ENCODE measurements at regions not wholly inside any gene's neighbourhood (a gene's known extent, or its start where the extent isn't known, plus 50 kb on each side); places are given as distances from the start of the nearest gene placed in this dataset.

DNA sequence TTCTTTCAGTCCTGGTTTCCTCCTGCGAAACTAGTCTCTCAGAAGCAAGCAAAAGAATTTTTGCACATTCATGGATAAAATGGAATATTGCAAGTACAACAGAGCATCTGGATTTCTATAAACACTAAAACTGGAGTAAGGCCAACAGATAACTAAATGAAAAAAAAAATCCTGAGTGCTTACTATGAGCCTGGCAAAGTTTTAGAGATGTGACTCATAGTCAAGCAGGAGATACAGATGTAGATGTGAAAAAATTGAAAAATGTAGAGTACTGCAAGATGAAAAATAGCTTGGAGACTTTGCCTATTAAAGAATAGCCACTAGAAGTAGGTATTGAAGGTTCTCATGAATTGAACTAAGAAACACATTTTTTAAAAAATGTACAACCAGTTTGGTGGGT lies 397.4 kb downstream of the OTOL1 start:
- no peak for TF ChIP-seq EZH2phosphoT487 (IDR thresholded peaks at IDR 0.05)
- TF ChIP-seq, protein P1, sequence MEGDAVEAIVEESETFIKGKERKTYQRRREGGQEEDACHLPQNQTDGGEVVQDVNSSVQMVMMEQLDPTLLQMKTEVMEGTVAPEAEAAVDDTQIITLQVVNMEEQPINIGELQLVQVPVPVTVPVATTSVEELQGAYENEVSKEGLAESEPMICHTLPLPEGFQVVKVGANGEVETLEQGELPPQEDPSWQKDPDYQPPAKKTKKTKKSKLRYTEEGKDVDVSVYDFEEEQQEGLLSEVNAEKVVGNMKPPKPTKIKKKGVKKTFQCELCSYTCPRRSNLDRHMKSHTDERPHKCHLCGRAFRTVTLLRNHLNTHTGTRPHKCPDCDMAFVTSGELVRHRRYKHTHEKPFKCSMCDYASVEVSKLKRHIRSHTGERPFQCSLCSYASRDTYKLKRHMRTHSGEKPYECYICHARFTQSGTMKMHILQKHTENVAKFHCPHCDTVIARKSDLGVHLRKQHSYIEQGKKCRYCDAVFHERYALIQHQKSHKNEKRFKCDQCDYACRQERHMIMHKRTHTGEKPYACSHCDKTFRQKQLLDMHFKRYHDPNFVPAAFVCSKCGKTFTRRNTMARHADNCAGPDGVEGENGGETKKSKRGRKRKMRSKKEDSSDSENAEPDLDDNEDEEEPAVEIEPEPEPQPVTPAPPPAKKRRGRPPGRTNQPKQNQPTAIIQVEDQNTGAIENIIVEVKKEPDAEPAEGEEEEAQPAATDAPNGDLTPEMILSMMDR (IDR thresholded peaks at IDR 0.05): no peak
- TF ChIP-seq EZH2 (IDR thresholded peaks at IDR 0.05): no peak
- no peaks in the 10 kb centered on the region for H3K27me3 ChIP-seq
- Mint-ChIP-seq H3K9me3 (peaks cover 9% of the 10 kb centered on the region), H3K4me3 (no peak overlapping the region), H3K27ac (no peak overlapping the region), H3K4me1 (no peaks in the 10 kb centered on the region), H3K27me3 (ENCODE audit: insufficient read depth, low read depth) (no peaks in the 10 kb centered on the region), H3K36me3 (no peaks in the 10 kb centered on the region)
- H4K20me1 ChIP-seq (ENCODE audit: low read depth): no peaks in the 10 kb centered on the region
- no peak overlapping the region for H2AFZ ChIP-seq (replicated peaks)
- no peaks in the 10 kb centered on the region for H3K9me3 ChIP-seq (ENCODE audit: low read depth)
- no peak overlapping the region for H3K4me2 ChIP-seq
- no peaks in the 10 kb centered on the region for H3F3A ChIP-seq (ENCODE audit: low read depth)
- no peak for DNase-seq (ENCODE audit: low spot score)
- H3K4me1 ChIP-seq: no peaks in the 10 kb centered on the region
- no peak overlapping the region for H3K27ac ChIP-seq
- no peaks in the 10 kb centered on the region for H3K36me3 ChIP-seq
- no peak overlapping the region for H3K4me3 ChIP-seq
- H3K79me2 ChIP-seq (ENCODE audit: low read depth): no peaks in the 10 kb centered on the region
- no peak overlapping the region for H3K9ac ChIP-seq

- Histone ChIP-seq H3K4me3 (no peak overlapping the region), H3K4me1 (no peaks in the 10 kb centered on the region), H4K20me1 (ENCODE audit: low read depth) (no peaks in the 10 kb centered on the region), H2AFZ (replicated peaks) (no peak overlapping the region), H3K9ac (no peak overlapping the region), H3K79me2 (ENCODE audit: low read depth) (no peaks in the 10 kb centered on the region), H3K9me3 (ENCODE audit: low read depth) (no peaks in the 10 kb centered on the region), H3K27me3 (no peaks in the 10 kb centered on the region), H3K4me2 (no peak overlapping the region), H3K27ac (no peak overlapping the region), H3F3A (ENCODE audit: low read depth) (no peaks in the 10 kb centered on the region), H3K36me3 (no peaks in the 10 kb centered on the region)
- Mint-ChIP-seq H3K27me3 (ENCODE audit: insufficient read depth, low read depth) (no peaks in the 10 kb centered on the region), H3K9me3 (peaks cover 9% of the 10 kb centered on the region), H3K4me1 (no peaks in the 10 kb centered on the region), H3K36me3 (no peaks in the 10 kb centered on the region), H3K4me3 (no peak overlapping the region), H3K27ac (no peak overlapping the region)
- DNase-seq (ENCODE audit: low spot score): no peak
- TF ChIP-seq EZH2 (IDR thresholded peaks at IDR 0.05) (no peak), EZH2phosphoT487 (IDR thresholded peaks at IDR 0.05) (no peak)
- TF ChIP-seq, protein P1 (IDR thresholded peaks at IDR 0.05): no peak
These were observed 398.0 kb downstream of the OTOL1 start for GRCh38 chr3:161894657-161895056.

GRCh38 chr3:161905520-161906132 lies 409.0 kb downstream of the OTOL1 start:
- Mint-ChIP-seq H3K4me1 (no peaks in the 10 kb centered on the region), H3K9me3 (no peaks in the 10 kb centered on the region), H3K4me3 (no peak overlapping the region), H3K27ac (no peak overlapping the region), H3K36me3 (no peaks in the 10 kb centered on the region), H3K27me3 (ENCODE audit: insufficient read depth, low read depth) (no peaks in the 10 kb centered on the region)
- no peaks in the 10 kb centered on the region for H3K9me3 ChIP-seq (ENCODE audit: low read depth)
- no peak overlapping the region for H3K4me2 ChIP-seq
- H3K27me3 ChIP-seq: no peaks in the 10 kb centered on the region
- no peak overlapping the region for H3K27ac ChIP-seq
- H3K4me3 ChIP-seq: no peak overlapping the region
- H3K36me3 ChIP-seq: no peaks in the 10 kb centered on the region
- no peaks in the 10 kb centered on the region for H3K79me2 ChIP-seq (ENCODE audit: low read depth)
- no peak overlapping the region for H3K9ac ChIP-seq
- TF ChIP-seq EZH2 (IDR thresholded peaks at IDR 0.05) (no peak), EZH2phosphoT487 (IDR thresholded peaks at IDR 0.05) (no peak)
- TF ChIP-seq, protein P1 (IDR thresholded peaks at IDR 0.05): no peak
- no peaks in the 10 kb centered on the region for H3F3A ChIP-seq (ENCODE audit: low read depth)
- no peaks in the 10 kb centered on the region for H4K20me1 ChIP-seq (ENCODE audit: low read depth)
- H3K4me1 ChIP-seq: no peaks in the 10 kb centered on the region
- no peak overlapping the region for H2AFZ ChIP-seq (replicated peaks)
- DNase-seq (ENCODE audit: low spot score): no peak
